COLO668 (cell line): ENCODE measurements at regions not wholly inside any gene's neighbourhood (a gene's known extent, or its start where the extent isn't known, plus 50 kb on each side); places are given as distances from the start of the nearest gene placed in this dataset.
"Not testable (repeated sequence)": the region's sequence is repeated elsewhere in the genome, so short reads cannot be mapped to it uniquely, and the experiment has no call there.

ENCODE experiments used
- DNase-seq: peaks from one replicate; lab custom pipeline; 2025; ENCODE audit not compliant: unreplicated experiment; lab: John Stamatoyannopoulos, UW

GRCh38 chr10:46095943-46096342 lies 49.9 kb upstream of the MSMB start:
- DNase-seq: not testable (repeated sequence)

DNA sequence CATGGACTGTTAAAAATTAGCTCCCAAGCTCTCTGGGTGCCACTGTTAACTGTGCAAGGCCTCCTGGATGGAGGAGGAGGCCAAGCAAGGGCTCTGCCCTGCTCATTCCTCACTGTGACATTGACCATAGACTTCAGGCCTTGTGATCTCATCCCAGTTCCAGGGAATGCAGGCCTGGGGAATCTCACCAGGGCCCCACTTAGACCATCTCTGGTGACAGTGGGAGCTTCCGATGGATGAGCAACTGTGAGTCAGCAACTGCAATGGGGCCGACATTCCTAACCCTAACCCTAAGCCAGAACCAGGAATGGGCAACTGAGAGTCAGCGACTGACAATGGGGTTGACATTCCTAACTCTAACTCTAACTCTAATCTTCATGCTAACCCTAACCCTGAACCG lies 50.4 kb upstream of the MSMB start:
- no peak for DNase-seq

DNA sequence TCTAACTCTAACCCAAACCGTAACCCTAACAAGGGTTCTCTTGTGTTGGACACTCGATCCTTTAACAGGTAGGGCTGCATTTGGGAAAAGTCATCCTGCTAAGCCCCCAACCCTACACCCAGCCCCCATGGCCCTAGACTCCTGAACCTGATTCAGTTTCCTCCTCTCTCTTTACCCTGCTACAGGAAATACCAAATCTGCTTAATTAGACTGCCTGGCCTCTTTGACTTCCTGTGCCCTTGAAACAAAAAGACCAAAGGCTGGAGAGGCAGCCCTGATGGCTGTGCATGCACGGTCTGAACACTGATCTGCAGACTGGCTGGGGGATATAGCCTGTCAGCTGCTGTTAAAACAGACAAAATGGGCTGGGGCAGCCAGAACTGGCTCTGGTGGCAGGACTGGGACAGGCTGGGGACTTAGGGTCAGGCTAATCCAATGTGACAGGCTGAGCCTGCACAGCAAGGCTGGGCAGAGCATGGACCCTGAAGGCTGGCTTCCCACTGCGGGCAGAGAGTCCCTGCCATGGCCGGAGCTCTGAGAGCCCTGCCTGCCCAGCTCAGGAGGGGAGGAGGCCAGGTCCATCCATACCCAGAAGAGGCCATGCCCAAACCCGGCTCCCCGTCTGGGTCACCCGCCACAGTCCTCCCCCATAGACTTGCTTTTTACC lies 51.0 kb upstream of the MSMB start:
- no peak for DNase-seq

DNA sequence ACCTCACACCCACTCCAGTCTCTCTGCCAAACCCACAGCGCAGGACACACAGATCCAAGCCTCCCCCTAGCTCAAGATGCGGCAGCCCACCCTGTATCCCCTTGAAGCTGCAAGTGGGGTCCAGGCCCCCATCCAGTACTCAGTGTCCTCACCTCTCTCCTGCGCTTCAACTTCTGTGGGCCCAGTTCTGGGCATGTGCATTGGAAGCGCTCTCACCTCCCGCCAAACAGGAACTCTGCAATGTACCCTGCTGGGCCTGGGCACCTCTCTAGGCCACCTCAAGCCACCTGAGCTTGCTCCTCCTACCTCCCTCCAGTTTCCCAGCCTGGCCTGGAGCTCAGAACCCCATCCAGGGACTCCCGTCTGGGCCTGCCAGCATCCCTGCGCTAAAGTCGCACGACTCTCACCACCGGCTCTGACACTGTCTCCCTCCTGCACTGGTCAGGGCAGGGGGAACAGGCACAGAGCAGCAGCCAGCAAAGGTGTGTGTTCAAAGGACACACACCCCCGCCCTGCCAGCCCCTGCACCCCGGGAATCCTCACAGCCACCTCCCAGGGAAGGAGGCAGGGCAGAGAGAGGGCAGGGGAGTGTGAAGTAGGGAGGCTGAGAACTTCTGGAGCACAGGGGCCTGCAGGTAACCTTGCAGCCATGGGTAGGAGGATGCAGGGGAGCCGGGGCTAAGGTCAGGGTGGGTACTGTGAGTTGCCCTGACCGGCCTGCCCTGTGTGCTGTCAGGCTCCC lies 51.7 kb upstream of the MSMB start:
- DNase-seq: no peak

GRCh38 chr10:46098386-46098785 lies 52.3 kb upstream of the MSMB start:
- DNase-seq: no peak

- DNase-seq: not testable (repeated sequence)
Measured at GRCh38 chr10:46098925-46099324, 52.9 kb upstream of the MSMB start.

- DNase-seq: no peak
Measured at GRCh38 chr10:46104071-46104585, 58.1 kb upstream of the MSMB start.

- not testable (repeated sequence) for DNase-seq
Measured at GRCh38 chr10:46105416-46105815, 59.3 kb upstream of the MSMB start.

DNA sequence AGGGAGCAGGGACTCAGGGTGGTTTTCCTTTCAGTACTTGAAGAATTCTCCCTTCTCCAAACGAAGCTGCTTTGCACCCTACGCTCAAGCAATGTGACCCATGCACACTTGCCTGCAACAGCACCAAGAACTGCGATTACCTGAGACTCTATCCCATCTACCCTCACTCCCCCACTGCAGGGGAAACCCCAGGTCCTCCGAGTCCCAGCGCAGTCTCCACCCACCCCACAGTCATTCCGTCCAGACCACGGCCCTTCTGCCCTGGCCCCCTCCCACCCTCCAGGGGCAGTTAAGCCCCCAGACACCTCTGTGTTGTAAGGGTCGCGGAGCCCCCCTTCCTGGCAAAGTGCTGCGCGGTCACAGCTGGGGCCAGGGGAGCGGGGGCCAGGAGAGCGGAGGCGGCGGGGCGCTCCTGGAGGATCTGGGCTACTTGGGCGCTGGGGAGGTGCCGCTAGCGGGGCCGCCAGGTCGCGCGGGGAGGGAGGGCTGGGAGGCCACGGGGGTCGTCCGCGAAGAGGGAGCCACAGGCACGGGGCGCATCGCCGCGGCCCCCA lies 59.9 kb upstream of the MSMB start:
- DNase-seq: not testable (repeated sequence)

GRCh38 chr10:46106410-46107255 lies 60.6 kb upstream of the MSMB start:
- no peak for DNase-seq

GRCh38 chr10:46108158-46108499 lies 62.1 kb upstream of the MSMB start:
- not testable (repeated sequence) for DNase-seq

DNA sequence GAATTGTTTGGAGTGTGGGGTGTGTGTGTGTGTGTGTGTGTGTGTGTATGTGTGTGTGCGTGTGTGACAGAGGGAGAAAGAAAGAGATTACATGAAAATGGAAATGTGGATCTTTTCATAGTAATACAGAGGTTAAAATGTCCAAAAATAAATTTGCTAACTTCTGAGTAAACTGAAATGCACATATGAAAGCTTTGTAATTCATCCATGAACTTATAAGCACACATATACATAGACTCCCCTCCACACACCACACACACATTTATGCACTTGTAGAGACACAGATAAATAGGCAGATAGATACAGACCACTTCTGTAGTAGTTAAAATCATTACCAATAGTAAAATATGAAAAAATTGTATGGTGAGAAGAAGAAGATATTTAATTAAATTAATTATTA lies 108.2 kb upstream of the MSMB start:
- DNase-seq: not testable (repeated sequence)

DNA sequence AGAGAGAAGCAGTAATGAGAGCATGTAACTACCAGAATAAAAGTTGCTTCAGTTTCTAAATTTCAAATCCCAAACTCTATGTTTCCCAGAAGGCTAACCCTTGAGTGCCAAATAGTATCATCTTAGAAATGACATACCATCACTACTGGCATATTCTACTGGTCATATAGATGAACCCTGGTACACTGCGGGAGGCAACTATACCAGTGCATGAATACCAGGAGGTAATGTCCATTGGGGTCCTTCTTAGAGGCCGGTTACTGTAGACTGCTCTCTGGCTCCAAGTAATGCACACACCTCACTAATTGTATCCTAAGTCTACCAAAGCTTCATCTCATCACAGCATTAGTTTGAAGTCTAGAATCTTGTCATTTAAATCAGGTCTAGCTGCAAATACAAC lies 108.6 kb upstream of the MSMB start:
- DNase-seq: not testable (repeated sequence)

DNA sequence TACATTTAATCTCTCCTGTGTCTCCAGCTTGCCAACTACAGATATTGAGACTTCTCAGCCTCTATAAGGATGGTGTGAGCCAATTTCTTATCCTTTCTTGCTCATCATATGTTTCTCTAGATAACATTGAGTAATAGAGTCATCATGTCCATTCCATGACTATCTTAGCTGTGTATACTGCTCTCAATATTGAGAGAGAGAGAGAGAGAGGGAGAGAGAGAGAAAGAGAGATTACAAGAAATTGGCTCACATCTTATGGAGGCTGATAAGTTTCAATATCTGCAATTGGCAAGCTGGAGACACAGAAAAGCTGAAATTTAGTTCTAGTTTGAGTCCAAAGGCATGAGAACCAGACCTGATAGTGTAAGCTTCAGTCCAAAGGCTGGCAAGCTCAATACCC lies 110.8 kb upstream of the MSMB start:
- not testable (repeated sequence) for DNase-seq

- DNase-seq: no peak
Measured at GRCh38 chr10:46169736-46170135, 117.1 kb upstream of the ANTXRL start.

DNA sequence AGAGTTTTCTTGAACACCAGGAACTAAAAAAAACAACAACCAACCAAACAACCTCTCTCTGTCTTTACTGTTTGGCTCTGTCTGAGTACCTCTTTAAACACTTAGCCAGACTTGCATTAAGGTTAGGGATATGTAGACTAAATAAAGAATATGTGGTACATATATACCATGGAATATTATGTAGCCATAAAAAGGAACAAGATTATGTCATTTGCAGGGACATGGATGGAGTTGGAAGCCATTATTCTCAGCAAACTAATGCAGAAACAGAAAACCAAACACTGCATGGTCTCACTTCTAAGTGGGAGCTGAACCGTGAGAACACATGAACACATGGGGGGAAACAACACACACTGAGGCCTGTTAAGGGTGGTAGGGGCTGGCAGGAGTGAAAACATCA lies 116.0 kb upstream of the ANTXRL start:
- no peak for DNase-seq

DNA sequence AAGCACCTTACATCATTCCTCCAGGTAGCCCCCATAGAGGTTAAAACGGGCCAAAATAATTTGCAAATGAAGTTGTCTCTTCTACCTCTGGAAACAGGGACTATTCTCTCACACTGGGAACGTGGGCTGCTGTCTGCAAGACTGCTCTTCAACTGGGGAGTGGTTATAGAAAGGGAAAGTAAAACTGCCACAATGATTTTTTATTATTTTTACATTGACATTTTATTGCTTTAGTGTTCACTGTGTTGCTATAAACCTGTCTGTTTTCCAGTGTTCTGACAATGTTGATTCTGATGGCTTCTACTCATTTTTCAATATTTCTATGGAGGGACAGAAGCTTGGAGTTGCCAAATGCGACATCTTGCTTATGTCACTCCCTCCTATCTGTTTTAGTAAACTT lies 115.1 kb upstream of the ANTXRL start:
- no peak for DNase-seq

DNA sequence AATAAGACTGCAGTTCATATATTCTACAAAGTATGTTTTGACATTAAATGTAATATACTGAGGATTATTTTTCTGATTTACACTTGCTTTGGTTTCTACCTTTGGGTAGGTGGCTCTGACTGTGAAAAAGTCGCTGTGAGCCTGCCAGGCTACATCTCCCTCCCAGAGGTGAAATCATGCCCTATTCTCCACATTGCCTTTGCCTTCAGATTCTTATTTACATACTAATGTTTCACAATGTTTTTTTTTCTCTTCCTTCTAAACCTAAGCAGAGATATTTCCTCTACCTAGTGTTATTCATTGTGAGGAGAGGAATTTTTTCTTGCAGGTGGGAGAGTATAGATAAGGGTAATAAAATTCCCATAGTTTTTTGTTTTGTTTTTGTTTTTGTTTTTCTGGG lies 111.5 kb upstream of the ANTXRL start:
- DNase-seq: no peak

GRCh38 chr10:46175831-46176230 lies 111.0 kb upstream of the ANTXRL start:
- no peak for DNase-seq

- not testable (repeated sequence) for DNase-seq
Measured at GRCh38 chr10:46187431-46187830, 99.4 kb upstream of the ANTXRL start.

DNA sequence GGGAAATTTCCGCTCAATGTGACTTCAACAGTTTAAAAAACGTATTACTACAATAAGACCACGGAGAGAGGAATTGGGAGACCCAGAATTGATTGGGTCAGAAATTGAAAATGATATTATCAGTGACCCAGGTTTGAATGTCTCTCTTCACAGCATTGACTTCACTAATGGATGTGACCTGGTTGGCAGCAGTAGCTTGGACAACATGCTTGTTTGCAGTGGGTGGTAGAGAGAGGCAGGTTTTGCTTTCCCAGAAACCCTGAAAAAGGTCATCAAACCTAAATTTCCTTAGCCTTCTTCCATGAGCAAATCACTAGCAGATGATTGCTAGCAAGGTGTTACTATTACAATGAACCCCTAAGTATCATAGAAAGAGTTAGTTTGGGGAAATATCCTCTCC lies 89.7 kb upstream of the ANTXRL start:
- DNase-seq: no peak
